GM19395 (cell line): ENCODE measurements at regions not wholly inside any gene's neighbourhood (a gene's known extent, or its start where the extent isn't known, plus 50 kb on each side); places are given as distances from the start of the nearest gene placed in this dataset.
"Not testable (repeated sequence)": the region's sequence is repeated elsewhere in the genome, so short reads cannot be mapped to it uniquely, and the experiment has no call there.

Source experiments
- ATAC-seq: cut with Tn5 transposase; IDR thresholded peaks from one replicate; pipeline ENCODE4 v1.9.1; 2021; ENCODE audit warnings: mild to moderate bottlenecking, moderate library complexity; ENCODE audit not compliant: unreplicated experiment

DNA sequence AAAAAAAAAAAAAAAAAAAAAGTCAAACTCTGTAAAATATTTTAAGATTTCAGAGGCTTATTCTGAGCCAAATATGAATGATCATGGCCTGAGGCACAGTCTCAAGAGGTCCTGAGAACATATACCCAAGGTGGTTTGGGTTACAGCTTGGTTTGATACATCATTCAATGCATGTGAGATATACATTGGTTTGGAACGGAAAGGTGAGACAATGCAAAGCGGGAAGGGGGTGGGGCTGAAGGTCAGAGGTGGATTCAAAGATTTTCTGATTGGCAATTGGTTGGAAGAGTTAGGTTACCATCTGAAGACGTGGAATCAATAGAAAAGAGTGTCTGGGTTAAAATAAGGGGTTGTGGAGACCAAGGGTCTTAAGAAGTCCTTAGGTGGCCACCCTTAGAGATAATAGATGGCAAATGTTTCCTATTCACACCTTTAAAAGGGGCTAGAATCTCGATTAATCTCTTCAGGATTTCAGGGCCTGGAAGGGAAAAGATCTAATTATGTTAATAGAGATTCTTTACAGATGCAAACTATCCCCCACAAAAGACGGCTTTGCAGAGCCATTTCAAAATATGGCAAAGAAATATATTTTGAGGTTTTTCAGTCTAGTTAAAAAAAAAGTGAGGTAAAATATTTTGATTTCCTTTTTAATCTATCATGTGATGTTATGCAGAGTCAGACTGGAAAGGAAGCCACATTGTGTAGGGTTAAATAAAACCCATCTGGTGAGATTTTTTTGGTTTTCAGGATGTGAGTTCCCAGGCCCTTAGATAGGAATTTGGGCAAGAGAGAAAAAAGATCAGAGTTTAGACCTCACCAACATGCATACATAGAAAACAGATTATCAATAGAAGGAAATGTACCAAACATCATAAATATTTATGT is 173.8 kb upstream of the CNOT2 start:
- no peak for ATAC-seq

DNA sequence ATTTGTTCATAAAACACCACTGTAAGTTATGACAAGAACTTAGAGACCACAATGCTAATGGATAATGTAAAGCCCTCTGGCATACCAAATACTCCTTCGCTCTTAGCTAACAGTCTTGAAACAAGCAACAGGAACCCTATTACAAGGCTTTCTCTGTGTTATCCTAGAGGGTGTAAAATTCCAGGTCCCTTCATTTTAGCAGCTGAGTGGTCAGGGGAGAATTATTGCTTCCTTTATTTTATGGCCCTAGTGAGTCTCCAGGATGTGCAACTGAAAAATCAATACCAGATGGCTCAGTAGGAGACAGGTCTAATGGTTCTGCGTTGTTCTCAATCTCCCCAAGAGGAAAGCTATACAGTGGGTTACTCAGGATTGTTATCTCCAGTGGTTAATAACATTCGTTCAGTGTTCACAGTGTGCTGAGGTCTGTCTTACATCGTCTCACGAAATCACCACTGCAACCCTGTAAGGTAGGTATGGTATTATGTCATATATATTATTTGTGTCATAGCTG is 172.7 kb upstream of the CNOT2 start:
- ATAC-seq = no peak

DNA sequence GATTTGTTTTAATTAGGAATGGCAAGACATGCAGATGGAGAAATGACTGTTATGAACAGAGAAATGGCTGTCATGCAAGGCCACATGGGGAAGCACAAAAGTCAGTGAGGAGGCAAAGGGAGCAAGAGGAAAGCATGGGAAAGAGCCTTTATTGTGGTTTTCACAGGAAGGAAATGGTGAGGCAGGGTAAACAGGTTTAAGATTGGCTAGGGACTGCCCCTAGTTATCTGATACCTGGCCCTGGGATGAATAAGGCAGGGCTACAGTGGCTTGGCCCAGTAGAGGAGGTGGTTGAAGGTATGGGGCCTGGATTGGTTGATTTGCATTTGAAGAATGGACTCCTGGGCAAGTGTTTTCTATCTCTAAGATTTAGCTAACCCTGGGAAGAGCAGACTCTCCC is 168.7 kb upstream of the CNOT2 start:
- ATAC-seq = no peak

DNA sequence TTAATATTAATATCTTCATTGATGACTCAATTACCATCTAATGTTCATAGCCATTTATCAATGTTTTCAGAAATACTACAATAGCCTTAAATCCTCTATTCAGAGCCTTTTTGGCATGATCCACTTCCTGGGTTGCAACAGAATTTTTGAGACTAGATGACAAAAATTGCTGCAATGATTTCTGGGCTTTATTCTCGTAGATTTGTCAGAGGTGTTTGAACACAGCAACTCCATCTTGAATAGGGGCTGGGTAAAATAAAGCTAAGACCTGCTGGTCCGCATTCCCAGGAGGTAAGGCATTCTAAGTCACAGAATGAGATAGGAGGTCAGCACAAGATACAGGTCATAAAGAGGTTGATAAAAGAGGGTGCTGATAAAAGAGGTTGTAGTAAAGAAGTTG is 165.8 kb upstream of the CNOT2 start:
- no peak for ATAC-seq

DNA sequence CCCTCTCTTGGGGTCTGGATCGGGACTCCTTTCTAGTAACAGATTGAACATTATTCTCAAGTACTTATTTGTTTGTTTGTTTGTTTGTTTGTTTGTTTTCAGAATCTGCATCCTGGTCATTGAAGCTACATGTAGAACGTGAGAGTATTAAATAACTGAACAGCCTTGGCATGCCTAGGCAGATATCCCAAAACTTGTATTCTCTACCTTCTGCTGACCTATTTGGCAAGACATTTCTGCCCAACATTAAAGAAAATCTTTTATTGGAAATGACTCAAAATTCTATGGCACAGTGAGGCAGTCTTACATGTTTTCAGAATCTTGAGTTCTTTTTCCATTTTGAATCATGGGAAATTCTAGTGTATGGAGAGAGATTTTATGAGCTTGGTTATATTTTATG is 165.1 kb upstream of the CNOT2 start:
- ATAC-seq = no peak

DNA sequence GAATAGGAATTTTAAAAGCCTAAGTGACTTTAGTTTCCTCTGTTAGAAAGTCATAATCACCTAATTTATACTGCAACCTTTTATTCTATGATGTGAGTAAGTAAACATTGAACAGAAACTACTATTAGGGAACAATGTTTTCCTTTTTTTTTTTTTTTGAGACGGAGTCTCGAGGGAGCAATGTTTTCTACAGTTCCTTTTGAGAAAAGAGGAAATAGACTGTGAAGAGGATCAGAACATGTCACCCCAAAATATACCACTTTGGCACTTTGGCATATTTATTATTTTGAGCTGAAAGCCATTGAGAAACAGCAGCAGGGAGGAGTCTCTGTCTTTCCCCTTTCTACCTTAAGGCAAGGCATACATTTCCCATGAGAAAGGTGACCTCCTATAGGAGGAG is 162.7 kb upstream of the CNOT2 start:
- ATAC-seq = no peak

DNA sequence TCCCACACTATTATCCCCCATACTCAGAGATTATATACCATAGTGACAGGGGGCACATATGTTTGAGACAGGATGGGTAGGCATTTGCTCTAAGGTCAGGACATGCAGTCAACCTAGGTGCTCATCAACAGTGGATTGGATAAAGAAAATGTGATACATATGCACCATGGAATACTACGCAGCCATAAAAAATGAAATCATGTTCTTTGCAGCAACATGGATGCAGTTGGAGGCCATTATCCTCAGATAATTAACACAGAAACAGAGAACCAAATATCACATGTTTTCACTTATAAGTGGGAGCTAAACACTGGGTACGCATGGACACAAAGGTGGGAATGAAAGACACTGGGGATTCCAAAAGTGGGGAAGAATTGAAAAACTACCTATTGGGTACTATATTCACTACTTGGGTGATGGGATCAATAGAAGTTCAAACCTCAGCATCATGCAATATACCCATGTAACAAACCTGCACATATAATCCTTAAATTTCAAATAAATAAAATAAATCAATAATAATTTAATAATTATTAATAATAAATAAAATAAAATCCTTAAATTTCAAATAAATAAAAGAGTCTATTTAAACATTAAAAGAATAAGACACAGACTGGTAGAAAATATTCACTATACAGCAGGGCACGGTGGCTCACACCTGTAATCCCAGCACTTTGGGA is 160.1 kb upstream of the CNOT2 start:
- ATAC-seq = no peak

DNA sequence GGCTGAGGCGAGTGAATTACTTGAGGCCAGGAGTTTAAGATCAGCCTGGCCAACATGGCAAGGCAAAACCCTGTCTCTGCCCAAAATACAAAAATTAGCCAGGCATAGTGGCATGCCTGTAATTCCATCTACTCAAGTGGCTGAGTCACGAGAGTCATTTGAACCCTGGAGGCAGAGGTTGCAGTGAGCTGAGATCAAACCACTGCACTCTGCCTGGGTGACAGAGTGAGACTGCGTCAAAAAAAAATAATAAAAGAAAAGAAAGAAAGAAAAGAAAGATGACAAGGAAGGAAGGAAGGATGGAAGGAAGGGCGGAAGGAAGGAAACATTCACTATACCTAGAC is 159.6 kb upstream of the CNOT2 start:
- ATAC-seq = no peak

DNA sequence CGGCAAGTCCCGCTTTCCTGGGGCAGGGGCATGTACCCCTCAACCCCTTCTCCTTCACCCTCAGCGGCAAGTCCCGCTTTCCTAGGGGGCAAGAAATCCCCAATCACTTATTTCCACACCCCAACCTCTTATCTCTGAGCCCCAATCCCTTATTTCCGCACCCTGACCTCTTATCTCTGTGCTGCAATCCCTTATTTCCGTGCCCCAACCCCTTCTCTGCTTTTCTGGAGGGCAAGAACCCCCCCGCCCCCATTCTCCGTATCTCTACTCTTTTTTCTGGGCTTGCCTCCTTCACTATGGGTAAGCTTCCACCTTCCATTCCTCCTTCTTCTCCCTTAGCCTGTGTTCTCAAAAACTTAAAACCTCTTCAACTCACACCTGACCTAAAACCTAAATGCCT is 156.9 kb upstream of the CNOT2 start:
- not testable (repeated sequence) for ATAC-seq

DNA sequence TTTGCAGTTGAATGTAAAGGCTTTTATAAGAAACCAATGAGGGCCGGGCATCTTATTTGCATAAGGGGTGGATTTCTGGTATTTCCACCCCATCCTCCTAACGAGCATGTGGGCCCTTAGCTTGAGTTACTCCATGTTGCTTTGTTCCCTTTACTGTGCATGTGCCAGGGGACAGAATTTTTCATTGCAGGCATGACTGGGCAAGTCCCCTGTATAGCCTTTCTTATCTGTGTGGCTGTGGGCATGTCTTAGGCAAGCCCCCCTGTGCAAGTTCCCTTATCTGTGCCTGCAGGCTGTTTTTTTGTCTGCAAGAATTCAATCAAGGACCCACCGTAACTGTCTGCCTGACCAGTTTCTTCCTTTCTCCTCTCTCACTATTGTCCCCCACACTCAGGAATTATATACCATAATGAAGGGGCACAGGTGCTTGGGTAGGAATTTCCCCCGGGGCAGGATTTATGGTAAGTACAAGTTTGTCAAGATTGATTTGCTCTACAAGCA is 152.2 kb upstream of the CNOT2 start:
- no peak for ATAC-seq

DNA sequence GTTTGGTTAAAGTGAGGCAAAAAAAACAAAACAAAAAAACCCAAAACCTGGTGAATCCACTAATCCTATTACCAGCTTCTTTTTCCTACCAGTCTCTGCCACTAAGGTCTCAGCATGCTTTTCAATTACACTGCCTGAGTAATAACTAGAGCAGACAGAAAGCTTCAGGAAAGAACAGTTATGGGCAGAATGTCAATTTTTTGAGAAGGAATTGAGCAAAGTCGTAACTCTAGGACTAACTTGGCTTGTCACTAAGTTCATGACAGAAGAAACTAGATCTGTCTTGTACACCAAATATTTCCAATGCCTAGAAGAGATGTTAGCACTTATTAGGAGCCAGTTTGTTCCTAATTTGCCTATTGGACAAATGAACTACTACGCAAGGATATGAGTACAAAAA is 148.8 kb upstream of the CNOT2 start:
- no peak for ATAC-seq

DNA sequence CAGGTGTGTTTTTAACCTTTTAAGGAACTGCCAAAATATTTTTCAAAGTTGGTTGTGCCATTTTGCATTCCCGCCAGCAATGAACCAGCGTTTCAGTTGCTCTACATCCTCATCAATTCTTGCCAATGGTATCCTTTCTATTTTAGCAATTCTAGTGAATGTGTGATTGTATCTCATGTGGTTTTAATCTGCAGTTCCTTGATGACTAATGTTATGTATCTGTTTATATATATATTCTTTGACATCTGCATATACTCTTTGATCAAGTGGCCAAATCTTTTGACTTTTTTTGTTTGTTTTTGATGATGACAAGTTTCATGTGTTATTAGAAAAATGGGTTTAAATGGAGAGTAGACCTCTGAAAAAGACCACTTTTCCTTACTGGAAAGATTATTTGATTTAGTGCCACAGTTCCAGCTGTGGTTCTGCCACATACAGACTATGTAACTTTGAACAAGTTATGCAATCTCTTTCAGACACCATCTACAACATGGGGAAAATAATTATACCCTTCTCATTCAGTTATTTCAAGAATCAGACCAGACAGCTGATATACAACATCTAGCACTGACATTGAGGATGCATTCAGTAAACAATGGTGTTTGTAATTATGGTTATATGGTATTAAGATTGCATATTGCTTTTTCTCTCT is 146.3 kb upstream of the CNOT2 start:
- ATAC-seq = no peak

DNA sequence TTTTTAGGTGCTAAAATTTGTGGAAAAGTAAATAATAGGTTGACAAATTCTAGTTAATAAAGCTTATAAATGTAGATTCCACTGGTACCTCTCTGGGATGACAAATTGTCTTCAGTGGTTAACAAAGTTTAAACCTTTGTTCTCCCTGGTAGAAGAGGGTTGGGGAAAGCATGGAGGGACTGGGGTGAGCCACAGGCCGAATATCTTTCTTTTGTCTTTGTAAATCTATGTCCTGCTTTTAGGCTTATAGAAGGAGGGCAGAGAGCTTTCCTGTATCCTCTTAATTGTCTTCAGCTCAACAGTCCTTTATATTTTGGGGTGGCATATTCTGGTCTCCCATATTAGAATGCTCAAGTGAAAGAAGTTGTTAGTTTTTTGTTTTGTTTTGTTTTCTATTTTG is 142.2 kb upstream of the CNOT2 start:
- ATAC-seq = no peak

DNA sequence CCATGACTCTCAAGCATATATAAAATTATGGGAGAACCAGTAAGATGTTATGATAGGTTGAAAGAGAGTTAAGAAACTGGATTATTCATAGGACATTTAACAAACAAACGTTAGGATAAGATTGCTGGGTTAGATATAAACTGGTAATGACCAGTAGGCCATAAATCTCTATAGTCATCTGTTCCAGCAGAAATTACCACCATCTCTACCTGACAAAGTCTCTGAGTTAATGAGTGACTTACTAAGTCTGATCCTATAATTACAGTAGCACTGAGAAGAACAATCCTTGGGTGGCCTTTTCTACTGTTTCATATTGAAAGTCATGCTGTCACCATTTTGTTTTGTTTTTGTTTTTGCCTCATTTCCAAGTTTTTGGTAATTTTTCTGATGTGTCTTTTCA is 136.9 kb upstream of the CNOT2 start:
- no peak for ATAC-seq

DNA sequence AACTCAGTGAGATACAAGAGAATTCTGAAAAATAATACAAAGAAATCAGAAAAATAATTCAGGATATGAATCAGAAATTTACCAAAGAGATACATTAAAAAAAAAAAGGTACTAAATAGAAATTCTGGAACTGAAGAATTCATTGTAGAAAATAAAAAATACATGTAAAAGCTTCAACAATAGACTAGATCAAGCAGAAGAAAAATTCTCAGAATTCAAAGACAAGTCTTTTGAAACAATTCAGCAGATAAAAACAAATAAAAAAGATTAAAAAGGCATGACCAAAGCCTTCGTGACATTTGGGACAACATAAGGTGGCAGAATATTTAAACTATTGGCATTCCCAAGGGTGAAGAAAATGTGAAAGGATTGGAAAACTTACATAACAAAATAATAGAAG is 133.1 kb upstream of the CNOT2 start:
- no peak for ATAC-seq

DNA sequence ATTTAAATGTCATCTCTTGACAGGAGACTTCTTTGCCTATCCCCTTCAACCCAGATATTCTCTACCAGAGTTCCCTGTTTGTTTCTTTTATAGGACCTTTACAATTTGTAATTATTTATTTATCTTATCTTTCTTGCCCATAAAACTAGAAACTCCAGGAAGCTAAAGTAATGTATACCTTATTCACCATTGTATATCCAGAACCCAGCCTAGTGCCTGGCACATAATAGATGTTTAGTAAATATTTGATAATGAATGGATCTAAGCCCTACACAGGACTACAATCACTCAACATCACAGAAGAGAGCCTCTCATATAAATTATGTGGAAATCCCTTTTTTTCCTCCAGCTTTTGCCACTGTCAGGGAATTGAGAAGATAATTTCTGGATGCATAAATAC is 125.6 kb upstream of the CNOT2 start:
- ATAC-seq = no peak

DNA sequence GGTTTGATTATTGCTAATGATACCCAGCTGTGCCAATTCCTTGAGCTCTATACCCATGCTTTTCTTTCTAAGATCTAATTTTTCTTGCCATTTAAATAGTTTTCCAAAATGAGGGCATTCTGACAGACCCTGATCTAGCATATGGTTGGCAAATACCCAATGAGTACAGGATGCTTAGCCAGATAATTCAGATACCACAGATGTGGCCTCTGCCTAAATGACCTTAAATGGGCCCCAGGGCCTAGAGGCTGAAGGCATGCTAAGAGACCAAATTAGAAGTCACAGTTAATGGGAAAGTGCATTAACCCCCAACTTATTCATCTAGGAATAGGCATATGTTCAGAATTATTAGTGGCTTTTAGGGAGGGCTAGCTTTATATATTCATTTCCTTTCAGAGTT is 122.3 kb upstream of the CNOT2 start:
- no peak for ATAC-seq

DNA sequence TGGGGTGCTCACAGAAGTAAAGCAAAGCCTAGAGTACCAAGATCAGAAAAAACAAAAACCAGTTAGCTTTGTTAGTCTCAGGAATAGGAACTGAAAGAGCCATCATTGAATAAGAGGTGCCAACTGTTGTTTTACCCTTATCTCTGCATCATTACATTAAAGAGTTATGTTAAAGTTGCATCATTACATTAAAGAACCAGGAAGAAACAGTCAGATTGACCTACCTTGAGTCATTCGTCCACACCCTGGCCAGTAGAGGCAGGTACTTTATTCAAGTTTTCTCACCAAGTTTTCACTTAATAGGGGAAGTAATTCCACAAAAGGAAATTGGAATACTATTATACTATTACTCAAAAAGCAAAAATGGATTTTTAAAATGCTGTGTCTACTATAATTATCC is 121.7 kb upstream of the CNOT2 start:
- ATAC-seq = no peak

DNA sequence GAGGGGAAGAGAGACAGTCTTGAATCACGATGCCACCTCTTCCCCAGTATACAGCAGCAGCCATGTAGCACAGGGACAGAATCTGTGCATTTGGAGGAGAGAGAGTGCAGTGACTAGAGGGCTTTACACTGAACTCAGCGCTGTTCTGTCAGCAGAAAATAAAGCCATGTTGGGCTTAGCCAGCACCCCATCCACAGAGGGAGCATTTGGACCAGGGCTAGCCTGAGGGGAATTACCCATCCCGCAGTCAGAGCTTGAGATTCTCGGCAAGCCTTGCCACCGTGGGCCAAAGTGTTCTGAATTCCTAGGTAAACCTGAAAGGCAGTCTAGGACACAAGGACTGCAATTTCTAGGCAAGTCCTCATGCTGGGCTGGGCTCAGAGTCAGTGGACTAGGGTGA is 120.4 kb upstream of the CNOT2 start:
- no peak for ATAC-seq

DNA sequence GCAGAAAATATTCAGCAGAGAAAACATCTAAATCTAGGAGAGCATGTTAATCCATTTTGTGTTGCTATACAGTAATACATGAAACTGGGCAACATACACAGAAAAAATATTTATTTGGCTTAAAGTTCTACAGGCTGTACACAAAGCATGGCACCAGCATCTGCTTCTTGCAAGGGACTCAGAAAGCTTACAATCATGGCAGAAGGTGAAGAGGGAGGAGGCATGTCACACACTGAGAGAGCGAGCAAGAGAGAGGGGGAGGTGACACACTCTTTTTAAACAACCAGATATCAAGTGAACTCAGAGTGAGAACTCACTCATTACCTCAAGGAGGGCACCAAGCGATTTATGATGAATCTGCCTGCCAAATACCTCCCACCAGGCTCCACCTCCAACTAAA is 94.2 kb upstream of the CNOT2 start:
- ATAC-seq = no peak

DNA sequence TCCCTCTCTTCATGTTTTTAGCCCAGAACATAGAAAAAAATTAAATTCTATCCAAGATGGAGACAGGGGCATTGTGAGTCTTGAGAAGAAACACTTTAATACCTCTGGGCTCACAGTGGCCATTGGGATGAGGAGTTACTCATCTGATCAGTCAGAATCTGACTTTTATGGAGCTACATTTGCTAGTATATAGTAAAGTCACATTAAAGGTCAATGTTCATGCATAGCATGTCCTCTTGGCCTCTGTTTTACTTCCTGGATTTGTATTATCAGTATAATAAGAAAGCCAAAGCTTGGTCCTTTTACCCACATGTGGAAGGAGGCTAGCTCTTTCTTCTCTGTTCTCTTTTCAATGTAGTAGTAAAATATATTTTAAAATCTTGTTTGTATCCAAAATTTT is 93.6 kb upstream of the CNOT2 start:
- no peak for ATAC-seq

DNA sequence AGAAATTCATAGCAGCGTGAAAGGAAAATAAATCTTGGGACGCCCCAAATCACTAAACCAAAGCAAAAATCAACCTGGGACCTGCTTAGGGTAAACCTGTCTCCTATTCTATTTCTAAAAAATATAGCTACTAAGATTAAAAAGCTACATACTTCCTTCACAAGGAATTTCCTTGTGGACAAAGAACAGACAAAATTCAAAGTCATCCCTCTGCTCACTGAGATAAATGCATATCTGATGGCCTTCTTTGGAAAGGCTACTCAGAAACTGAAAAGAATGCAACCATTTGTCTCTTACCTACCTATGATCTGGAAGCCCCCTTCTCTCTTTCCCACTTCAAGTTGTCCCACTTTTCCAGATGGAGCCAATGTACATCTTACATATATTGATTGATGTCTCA is 93.0 kb upstream of the CNOT2 start:
- ATAC-seq = no peak
